H1 (cell line): ENCODE measurements at regions not wholly inside any gene's neighbourhood (a gene's known extent, or its start where the extent isn't known, plus 50 kb on each side); places are given as distances from the start of the nearest gene placed in this dataset.

Experiments used
- CTCF ChIA-PET: fragments of 300-600 bp; sonication (Branson Sonifier 250); formaldehyde crosslinking; loops from one replicate; lab custom pipeline; 2021; ENCODE audit not compliant: partially characterized antibody; lab: Charles Lee
- POLR2A ChIA-PET: fragments of 300-600 bp; sonication (Branson Sonifier 250); formaldehyde crosslinking; loops from one replicate; lab custom pipeline; 2021; ENCODE audit warnings: inconsistent platforms; ENCODE audit not compliant: partially characterized antibody; lab: Charles Lee
- DNase-seq, 2 experiments: peaks; one replicate each; pipeline versions ENCODE4 v3.0.0 to v3.0.0-alpha.2; 2010 to 2022; ENCODE audit warnings: low spot score in 2 of 2, low read depth in 1 of 2, mixed read lengths in 1 of 2
- FAIRE-seq: peaks from 2 replicates; lab custom pipeline; 2011; peaks lifted over from hg19 to GRCh38; lab: Jason Lieb, UNC
- H2AFZ ChIP-seq: 2 replicates; pipeline ENCODE4 v1.8.1; 2012; ENCODE audit warnings: low read length, inconsistent platforms
- H2AK5ac ChIP-seq: 2 replicates; pipeline ENCODE4 v1.6.1; 2013; ENCODE audit warnings: low read depth, low read length
- H2BK120ac ChIP-seq: replicated peaks from 2 replicates; pipeline ENCODE3; 2013; ENCODE audit warnings: low read depth, low read length, inconsistent platforms
- H2BK12ac ChIP-seq: 2 replicates; pipeline ENCODE4 v1.6.1; 2013; ENCODE audit warnings: low read depth, low read length
- H2BK15ac ChIP-seq: 2 replicates; pipeline ENCODE4 v1.6.1; 2013; ENCODE audit warnings: low read length
- H2BK20ac ChIP-seq: 2 replicates; pipeline ENCODE4 v1.6.1; 2013; ENCODE audit warnings: low read length
- H2BK5ac ChIP-seq: 2 replicates; pipeline ENCODE4 v1.6.1; 2013; ENCODE audit warnings: low read depth, low read length
- H3K14ac ChIP-seq: 2 replicates; pipeline ENCODE4 v1.6.1; 2013; ENCODE audit warnings: inconsistent platforms; ENCODE audit not compliant: insufficient read length
- H3K18ac ChIP-seq: 2 replicates; pipeline ENCODE4 v1.6.1; 2013; ENCODE audit warnings: low read length; ENCODE audit errors: extremely low read depth
- H3K23ac ChIP-seq: 2 replicates; pipeline ENCODE4 v1.6.1; 2013; ENCODE audit warnings: inconsistent platforms; ENCODE audit not compliant: insufficient read length
- H3K23me2 ChIP-seq: 2 replicates; pipeline ENCODE4 v1.6.1; 2013; ENCODE audit warnings: low read depth, low read length
- H3K27ac ChIP-seq: 2 replicates; pipeline ENCODE4 v1.6.1; 2011; ENCODE audit warnings: low read depth, low read length, inconsistent platforms
- H3K27me3 ChIP-seq, 4 experiments: replicated peaks in 1 of 4; 1 replicate in 1 of 4; 2 replicates in 3 of 4; pipeline versions ENCODE4 v1.6.1 to v1.8.1; 2011 to 2013; ENCODE audit warnings: low read length in 3 of 4, mild to moderate bottlenecking in 3 of 4, inconsistent platforms in 2 of 4, mixed read lengths in 2 of 4, moderate library complexity in 1 of 4; ENCODE audit not compliant: control insufficient read depth in 3 of 4, insufficient read depth in 3 of 4; ENCODE audit errors: extremely low read depth in 1 of 4
- H3K36me3 ChIP-seq, 4 experiments: 2 replicates each; pipeline versions ENCODE4 v1.6.1 to v1.8.1; 2011 to 2013; ENCODE audit warnings: mild to moderate bottlenecking in 4 of 4, low read length in 3 of 4, moderate library complexity in 2 of 4, control low read depth in 1 of 4, inconsistent platforms in 1 of 4; ENCODE audit not compliant: insufficient read depth in 4 of 4, control insufficient read depth in 2 of 4
- H3K4ac ChIP-seq: replicated peaks from 2 replicates; pipeline ENCODE3; 2013; ENCODE audit warnings: low read length, low read depth, mixed read lengths, inconsistent platforms; ENCODE audit not compliant: insufficient read length
- H3K4me1 ChIP-seq, 4 experiments: replicated peaks in 1 of 4; 1 replicate in 1 of 4; 2 replicates in 3 of 4; pipeline versions ENCODE4 v1.6.1 to v1.8.1; 2011 to 2013; ENCODE audit warnings: low read length in 3 of 4, inconsistent platforms in 2 of 4, mixed read lengths in 1 of 4; ENCODE audit not compliant: insufficient read depth in 4 of 4, control insufficient read depth in 3 of 4
- H3K4me2 ChIP-seq, 2 experiments: 2 replicates each; pipeline versions ENCODE4 v1.6.1 to v1.8.1; 2011 to 2013; ENCODE audit warnings: low read depth in 2 of 2, low read length in 2 of 2, control low read depth in 1 of 2, inconsistent platforms in 1 of 2, mild to moderate bottlenecking in 1 of 2; ENCODE audit not compliant: insufficient read depth in 1 of 2
- H3K4me3 ChIP-seq, 4 experiments: fragments of 200-600, 300-600 bp in 1 of 4; sonication (generic), shearing (Covaris generic), sonication (Bioruptor Twin) in 1 of 4; 2 replicates each; pipeline versions ENCODE4 v1.5.1 to v1.8.1; 2011 to 2016; ENCODE audit warnings: low read length in 4 of 4, low read depth in 3 of 4, control low read depth in 2 of 4, inconsistent platforms in 2 of 4, mild to moderate bottlenecking in 2 of 4, mixed read lengths in 1 of 4, moderate library complexity in 1 of 4; ENCODE audit not compliant: insufficient read depth in 2 of 4; ENCODE audit errors: extremely low read depth in 1 of 4
- H3K56ac ChIP-seq: replicated peaks from 2 replicates; pipeline ENCODE3; 2013; ENCODE audit warnings: low read depth, mild to moderate bottlenecking, mixed read lengths, low read length, inconsistent platforms; ENCODE audit not compliant: insufficient read length
- H3K79me1 ChIP-seq: 2 replicates; pipeline ENCODE4 v1.6.1; 2013; ENCODE audit warnings: low read depth, low read length, control low read depth
- H3K79me2 ChIP-seq, 2 experiments: 2 replicates each; pipeline versions ENCODE4 v1.6.1 to v1.8.1; 2012 to 2013; ENCODE audit warnings: low read length in 2 of 2, mild to moderate bottlenecking in 2 of 2, inconsistent platforms in 1 of 2; ENCODE audit not compliant: insufficient read depth in 2 of 2, control insufficient read depth in 1 of 2
- H3K9ac ChIP-seq, 4 experiments: replicated peaks in 1 of 4; 1 replicate in 1 of 4; 2 replicates in 3 of 4; pipeline versions ENCODE4 v1.6.1 to v1.8.1; 2011 to 2013; ENCODE audit warnings: low read depth in 3 of 4, low read length in 3 of 4, control low read depth in 2 of 4, mild to moderate bottlenecking in 2 of 4, moderate library complexity in 2 of 4, inconsistent platforms in 1 of 4; ENCODE audit errors: extremely low read depth in 1 of 4
- H3K9me3 ChIP-seq, 2 experiments: 2 replicates each; pipeline versions ENCODE4 v1.6.1 to v1.8.1; 2012 to 2013; ENCODE audit warnings: mild to moderate bottlenecking in 2 of 2, moderate library complexity in 2 of 2, control low read depth in 1 of 2, inconsistent platforms in 1 of 2, low read depth in 1 of 2, low read length in 1 of 2, mixed read lengths in 1 of 2; ENCODE audit not compliant: insufficient read depth in 2 of 2
- H4K20me1 ChIP-seq, 2 experiments: replicated peaks in 1 of 2; 2 replicates each; pipeline versions ENCODE3 to v1.8.1; 2011 to 2013; ENCODE audit warnings: inconsistent platforms in 2 of 2, low read length in 2 of 2, mild to moderate bottlenecking in 1 of 2; ENCODE audit not compliant: insufficient read depth in 2 of 2, control insufficient read depth in 1 of 2
- H4K5ac ChIP-seq: 2 replicates; pipeline ENCODE4 v1.6.1; 2013; ENCODE audit warnings: low read length, low read depth, mixed read lengths, inconsistent platforms; ENCODE audit not compliant: insufficient read length
- H4K8ac ChIP-seq: 2 replicates; pipeline ENCODE4 v1.8.0; 2013; ENCODE audit warnings: mild to moderate bottlenecking, moderate library complexity, low read length, inconsistent platforms; ENCODE audit not compliant: insufficient read depth; ENCODE audit errors: extremely low read depth
- H4K91ac ChIP-seq: replicated peaks from 2 replicates; pipeline ENCODE3; 2013; ENCODE audit warnings: low read length, mixed read lengths, inconsistent platforms; ENCODE audit not compliant: insufficient read length
- ASH2L ChIP-seq: fragments of 200-600, 300-600 bp; sonication (generic); IDR thresholded peaks from one replicate; pipeline ENCODE4 v1.7.1; 2017; ENCODE audit warnings: low read length
- EP300 ChIP-seq, 2 experiments: IDR thresholded peaks; 1 replicate in 1 of 2; 2 replicates in 1 of 2; pipeline ENCODE4 v1.6.1; 2011 to 2012; ENCODE audit warnings: low read depth in 2 of 2, low read length in 2 of 2, mild to moderate bottlenecking in 2 of 2, borderline replicate concordance in 1 of 2, inconsistent platforms in 1 of 2, moderate library complexity in 1 of 2
- GABPA ChIP-seq: IDR thresholded peaks from 2 replicates; pipeline ENCODE4 v1.6.1; 2011; ENCODE audit warnings: mild to moderate bottlenecking, low read length, moderate library complexity, borderline replicate concordance; ENCODE audit not compliant: insufficient read depth
- KDM1A ChIP-seq: fragments of 200-600, 300-600 bp; sonication (generic); IDR thresholded peaks from 2 replicates; pipeline ENCODE4 v1.7.1; 2016; ENCODE audit warnings: mild to moderate bottlenecking, low read length, borderline replicate concordance
- KDM4A ChIP-seq: IDR thresholded peaks from one replicate; pipeline ENCODE4 v1.7.1; 2012; ENCODE audit warnings: low read depth, mild to moderate bottlenecking, moderate library complexity, low read length, inconsistent platforms; ENCODE audit not compliant: severe bottlenecking
- SIRT6 ChIP-seq: IDR thresholded peaks from one replicate; pipeline ENCODE4 v1.7.1; 2012; ENCODE audit warnings: low read length, inconsistent platforms
- SUZ12 ChIP-seq: fragments of 200-600 bp; sonication (generic); IDR thresholded peaks from 2 replicates; pipeline ENCODE4 v1.6.1; 2012; ENCODE audit warnings: mild to moderate bottlenecking, inconsistent platforms, low read length, moderate library complexity, mixed read lengths
- TAF1 ChIP-seq: IDR thresholded peaks from 2 replicates; pipeline ENCODE4 v1.6.1; 2011; ENCODE audit warnings: mild to moderate bottlenecking, low read depth, low read length
- TBP ChIP-seq: IDR thresholded peaks from 2 replicates; pipeline ENCODE4 v1.6.1; 2011; ENCODE audit warnings: low read depth, low read length, improper control_type of control experiment
- TCF12 ChIP-seq: IDR thresholded peaks from 2 replicates; pipeline ENCODE4 v1.6.1; 2011; ENCODE audit warnings: low read depth, mild to moderate bottlenecking, low read length
- WGBS, 2 experiments: shearing (Covaris generic) in 1 of 2; methylation state at CpG; one replicate each; pipeline versions ENCODE4 v1.1.6 to v1.1.7; 2013 to 2015; ENCODE audit warnings: low lambda C conversion rate in 2 of 2, mixed read lengths in 2 of 2, inconsistent platforms in 1 of 2, low coverage in 1 of 2, missing lambda C conversion rate in 1 of 2; ENCODE audit not compliant: insufficient replicate concordance in 2 of 2, insufficient coverage in 1 of 2, insufficient read length in 1 of 2; ENCODE audit errors: extremely low coverage in 1 of 2, missing lambda C conversion rate in 1 of 2; 5-methylcytosine and 5-hydroxymethylcytosine counted together
- TF ChIP-seq, protein P1 (sequence below): IDR thresholded peaks from 2 replicates; pipeline ENCODE4 v1.6.1; 2012; ENCODE audit warnings: low read length, inconsistent platforms
- TF ChIP-seq, protein P2 (sequence below): IDR thresholded peaks from 2 replicates; pipeline ENCODE4 v1.6.1; 2011; ENCODE audit warnings: low read length, improper control_type of control experiment

DNA sequence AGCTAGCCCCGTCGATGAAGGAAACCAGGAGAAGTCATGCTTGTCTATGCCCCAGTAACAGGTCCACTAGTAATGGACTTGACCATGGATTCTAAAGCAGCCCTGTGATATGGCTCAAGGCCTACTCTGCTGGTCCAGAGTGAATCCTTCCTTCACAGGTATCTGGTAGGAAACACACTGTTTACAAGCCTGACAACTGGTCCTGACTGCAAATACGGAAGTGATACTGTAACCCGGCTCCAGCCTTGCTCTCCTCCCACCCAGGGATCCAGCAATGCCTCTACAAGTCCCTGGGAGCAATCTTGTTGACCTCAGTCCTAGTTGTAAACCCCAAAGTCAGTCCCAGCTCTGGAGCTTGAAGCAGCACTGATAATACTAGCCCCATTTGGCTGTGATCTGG, 239.2 kb upstream of the GRID2 start:
- Histone ChIP-seq H3K23ac (no peak overlapping the region), H2AFZ (no peak overlapping the region), H3K27ac (no peak overlapping the region), H4K91ac (no peak overlapping the region), H3K79me2 (no peaks in the 10 kb centered on the region), H2BK120ac (no peak overlapping the region), H3K79me1 (no peaks in the 10 kb centered on the region), H4K20me1 (no peaks in the 10 kb centered on the region), H4K8ac (no peak overlapping the region), H3K14ac (no peak overlapping the region), H3K9me3 (peaks cover 3% of the 10 kb centered on the region in 2 experiments; a peak in 2 of 4 replicates), H2BK20ac (no peak overlapping the region), H3K18ac (no peak overlapping the region), H2BK12ac (no peak overlapping the region), H2BK5ac (no peak overlapping the region), H3K56ac (no peak overlapping the region), H3K4me1 (no peaks in the 10 kb centered on the region), H3K4me2 (no peak overlapping the region), H3K36me3 (no peaks in the 10 kb centered on the region; a peak in 1 of 8 replicates), H4K5ac (no peak overlapping the region), H2AK5ac (no peak overlapping the region), H3K4ac (no peak overlapping the region), H2BK15ac (no peak overlapping the region), H3K9ac (peak overlapping the region in 1 of 4 experiments; percentile 11; a peak in 1 of 7 replicates), H3K4me3 (no peak overlapping the region), H3K27me3 (no peaks in the 10 kb centered on the region), H3K23me2 (no peaks in the 10 kb centered on the region)
- POLR2A ChIA-PET, result no interaction called here
- DNase-seq (no peak), FAIRE-seq (no peak)
- WGBS, 2 experiments, result 95% methylated on average over 4 of the region's 4 CpGs; no CpG with 5 or more reads in 1 of the 2 experiments
- CTCF ChIA-PET, result interaction anchor here (1.3 kb wide), 1 partner anchor 50 kb away, joined by 3 read pairs; no protein-coding TSS in a partner anchor
- TF ChIP-seq KDM1A (no peak), EP300 (IDR thresholded peaks at IDR 0.05; ENCODE audit: borderline replicate concordance in 1 of 2, low read depth in 2 of 2, low read length in 2 of 2) (no peak), ASH2L (no peak), SUZ12 (no peak), TCF12 (no peak), GABPA (no peak), TAF1 (no peak), KDM4A (no peak), SIRT6 (no peak), TBP (no peak)
- TF ChIP-seq, protein P1, sequence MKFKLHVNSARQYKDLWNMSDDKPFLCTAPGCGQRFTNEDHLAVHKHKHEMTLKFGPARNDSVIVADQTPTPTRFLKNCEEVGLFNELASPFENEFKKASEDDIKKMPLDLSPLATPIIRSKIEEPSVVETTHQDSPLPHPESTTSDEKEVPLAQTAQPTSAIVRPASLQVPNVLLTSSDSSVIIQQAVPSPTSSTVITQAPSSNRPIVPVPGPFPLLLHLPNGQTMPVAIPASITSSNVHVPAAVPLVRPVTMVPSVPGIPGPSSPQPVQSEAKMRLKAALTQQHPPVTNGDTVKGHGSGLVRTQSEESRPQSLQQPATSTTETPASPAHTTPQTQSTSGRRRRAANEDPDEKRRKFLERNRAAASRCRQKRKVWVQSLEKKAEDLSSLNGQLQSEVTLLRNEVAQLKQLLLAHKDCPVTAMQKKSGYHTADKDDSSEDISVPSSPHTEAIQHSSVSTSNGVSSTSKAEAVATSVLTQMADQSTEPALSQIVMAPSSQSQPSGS, result no peak
- TF ChIP-seq, protein P2, sequence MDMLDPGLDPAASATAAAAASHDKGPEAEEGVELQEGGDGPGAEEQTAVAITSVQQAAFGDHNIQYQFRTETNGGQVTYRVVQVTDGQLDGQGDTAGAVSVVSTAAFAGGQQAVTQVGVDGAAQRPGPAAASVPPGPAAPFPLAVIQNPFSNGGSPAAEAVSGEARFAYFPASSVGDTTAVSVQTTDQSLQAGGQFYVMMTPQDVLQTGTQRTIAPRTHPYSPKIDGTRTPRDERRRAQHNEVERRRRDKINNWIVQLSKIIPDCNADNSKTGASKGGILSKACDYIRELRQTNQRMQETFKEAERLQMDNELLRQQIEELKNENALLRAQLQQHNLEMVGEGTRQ, result no peak
